ENCODE measurements at regions not wholly inside any gene's neighbourhood (a gene's known extent, or its start where the extent isn't known, plus 50 kb on each side); places are given as distances from the start of the nearest gene placed in this dataset.

GRCh38 chr13:74047931-74048600 is 86.1 kb downstream of the KLF12 start:
- intact Hi-C loops (cut with DNase I), result no loop called here

GRCh38 chr13:74046431-74046830 is 87.8 kb downstream of the KLF12 start:
- intact Hi-C loops (cut with DNase I), result no loop called here
- DNase-seq (ENCODE audit: low spot score), result no peak

More at GRCh38 chr13:74047931-74048600, 86.1 kb downstream of the KLF12 start:
- no peak for DNase-seq (ENCODE audit: low spot score)

GRCh38 chr13:74045583-74045982 is 88.6 kb downstream of the KLF12 start:
- no peak for DNase-seq (ENCODE audit: low spot score)
- intact Hi-C loops (cut with DNase I), result no loop called here

DNA sequence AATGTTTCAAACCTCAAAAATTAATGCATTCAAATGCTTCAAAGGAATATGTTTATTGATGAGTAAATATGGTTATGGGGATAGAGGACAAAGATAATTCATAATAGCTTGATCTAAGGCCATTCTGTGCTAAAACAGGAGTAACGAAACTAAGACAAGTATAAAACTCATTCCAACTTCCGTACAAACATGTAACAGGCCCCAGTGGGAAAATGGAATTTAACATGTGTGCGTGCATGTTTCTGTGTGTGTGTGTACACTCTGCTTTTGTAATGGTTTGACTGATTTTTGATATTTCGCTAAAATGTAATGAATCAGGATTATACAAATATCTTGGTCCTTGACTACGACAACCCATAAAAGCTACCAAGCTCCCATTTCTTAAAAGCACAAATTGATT is 91.0 kb downstream of the KLF12 start:
- intact Hi-C loops (cut with DNase I), result no loop called here
- no peak for DNase-seq (ENCODE audit: low spot score)

GRCh38 chr13:74040200-74040599 is 94.0 kb downstream of the KLF12 start:
- intact Hi-C loops (cut with DNase I), result no loop called here
- DNase-seq (ENCODE audit: low spot score), result no peak

GRCh38 chr13:74039667-74040066 is 94.5 kb downstream of the KLF12 start:
- no peak for DNase-seq (ENCODE audit: low spot score)
- intact Hi-C loops (cut with DNase I), result no loop called here

- DNase-seq (ENCODE audit: low spot score), result no peak
- intact Hi-C loops (cut with DNase I), result no loop called here
Measured at GRCh38 chr13:74039154-74039553, 95.0 kb downstream of the KLF12 start.

DNA sequence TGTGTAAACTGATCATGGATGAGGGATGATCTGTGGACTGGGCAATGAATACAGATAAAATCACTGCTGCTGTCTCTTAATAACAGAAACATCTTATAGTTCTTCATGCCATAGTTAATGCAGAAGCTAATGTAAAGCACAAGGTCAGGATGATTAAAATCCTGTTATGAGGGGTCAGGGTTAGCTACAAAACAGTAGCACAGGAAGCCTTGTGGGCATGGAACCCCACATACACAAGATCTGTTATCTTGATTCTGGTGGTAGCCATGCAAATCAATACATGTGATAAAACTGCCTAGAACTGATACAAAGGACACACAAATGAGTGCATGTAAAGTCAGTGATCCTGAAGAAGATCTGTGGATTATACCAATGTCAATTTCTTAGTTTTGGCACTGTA is 96.4 kb downstream of the KLF12 start:
- DNase-seq (ENCODE audit: low spot score), result no peak
- intact Hi-C loops (cut with DNase I), result no loop called here

DNA sequence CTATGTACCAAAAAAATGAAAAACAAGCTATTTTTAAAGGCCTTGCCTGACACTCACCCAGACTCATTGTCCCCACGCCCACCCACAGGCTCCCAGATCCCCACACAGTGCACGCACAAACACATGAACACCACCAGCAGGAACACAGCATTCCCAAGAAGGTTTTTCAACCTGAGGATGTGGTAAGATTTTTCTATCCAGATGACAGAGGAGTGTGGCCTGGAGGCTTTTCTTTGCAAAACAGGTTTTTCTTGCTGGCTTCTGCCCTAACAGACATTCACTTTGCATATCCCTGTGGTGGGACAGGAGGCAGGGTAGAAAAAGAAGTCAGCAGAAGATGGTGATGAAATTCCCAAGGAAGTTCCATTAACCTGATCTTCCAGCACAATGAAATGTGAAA is 97.8 kb downstream of the KLF12 start:
- intact Hi-C loops (cut with DNase I), result no loop called here
- DNase-seq (ENCODE audit: low spot score), result no peak

GRCh38 chr13:74035896-74036295 is 98.3 kb downstream of the KLF12 start:
- intact Hi-C loops (cut with DNase I), result no loop called here
- no peak for DNase-seq (ENCODE audit: low spot score)

DNA sequence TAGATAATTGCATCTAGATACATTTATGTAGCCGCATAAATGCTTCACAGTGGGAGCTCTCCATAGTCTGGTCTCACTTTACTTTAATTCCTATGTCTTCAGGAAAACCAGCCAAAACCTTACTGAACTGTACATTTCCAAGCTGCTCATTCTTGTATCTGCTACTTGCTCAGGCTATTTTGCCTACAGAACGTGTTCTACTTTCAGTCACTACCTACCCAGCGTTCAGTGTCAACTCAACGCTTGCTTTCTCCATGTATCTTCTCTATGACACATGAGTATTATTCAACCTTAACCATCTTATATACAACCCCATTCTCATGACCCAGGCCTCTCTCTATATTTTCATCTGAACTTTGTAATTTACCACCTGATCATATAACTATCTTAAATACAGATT is 101.9 kb downstream of the KLF12 start:
- intact Hi-C loops (cut with DNase I), result no loop called here
- no peak for DNase-seq (ENCODE audit: low spot score)

DNA sequence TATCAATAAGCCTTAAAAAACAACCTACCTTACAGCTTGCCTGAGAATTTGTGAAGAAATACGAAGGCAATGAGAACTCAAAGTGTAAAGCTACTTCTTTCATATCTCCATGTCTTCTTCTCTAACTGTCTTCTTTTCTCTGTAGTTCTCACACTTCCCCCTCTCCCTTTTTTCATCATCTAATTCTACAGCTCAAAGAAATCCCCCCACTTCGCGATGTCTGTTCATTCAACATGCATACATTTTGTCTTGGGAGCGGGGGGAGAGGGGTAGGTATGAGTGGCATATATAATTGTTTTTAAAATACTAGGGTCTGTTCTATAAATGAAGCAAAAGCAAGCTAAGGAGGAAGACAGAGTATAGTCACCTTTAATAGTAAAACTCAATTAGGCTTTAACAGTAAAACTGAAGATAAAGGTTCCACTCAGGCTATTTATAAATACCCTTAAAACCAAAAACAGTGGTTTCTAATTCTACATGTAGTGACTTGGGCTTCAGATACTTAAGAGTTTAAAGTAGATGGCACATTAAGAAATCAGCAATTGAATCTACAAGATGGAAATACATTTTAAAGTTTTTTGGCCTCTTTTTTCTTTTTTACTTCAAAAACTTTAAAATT is 106.9 kb downstream of the KLF12 start:
- intact Hi-C loops (cut with DNase I), result no loop called here
- no peak for DNase-seq (ENCODE audit: low spot score)

DNA sequence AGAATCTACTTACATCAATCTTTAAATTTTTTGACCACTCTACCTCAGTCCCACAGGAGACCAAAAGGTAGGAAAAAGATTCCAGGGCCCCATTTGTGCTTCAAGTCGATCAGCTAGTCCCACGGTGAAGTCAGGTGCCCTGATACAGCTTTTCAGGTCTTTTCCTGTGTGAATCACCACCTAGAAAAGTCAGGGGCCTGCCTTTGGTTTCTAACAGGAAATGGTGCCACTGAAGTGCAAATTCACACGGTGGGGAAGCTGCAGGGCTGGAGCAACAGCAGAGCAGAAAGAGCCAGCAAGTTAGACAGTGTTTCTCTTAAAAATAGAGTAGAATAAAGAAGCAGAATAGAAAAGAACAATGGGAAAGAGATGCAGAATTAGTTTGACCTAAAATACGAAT is 107.5 kb downstream of the KLF12 start:
- DNase-seq (ENCODE audit: low spot score), result no peak
- intact Hi-C loops (cut with DNase I), result no loop called here

GRCh38 chr13:74025369-74025768 is 108.8 kb downstream of the KLF12 start:
- no peak for DNase-seq (ENCODE audit: low spot score)
- intact Hi-C loops (cut with DNase I), result no loop called here

DNA sequence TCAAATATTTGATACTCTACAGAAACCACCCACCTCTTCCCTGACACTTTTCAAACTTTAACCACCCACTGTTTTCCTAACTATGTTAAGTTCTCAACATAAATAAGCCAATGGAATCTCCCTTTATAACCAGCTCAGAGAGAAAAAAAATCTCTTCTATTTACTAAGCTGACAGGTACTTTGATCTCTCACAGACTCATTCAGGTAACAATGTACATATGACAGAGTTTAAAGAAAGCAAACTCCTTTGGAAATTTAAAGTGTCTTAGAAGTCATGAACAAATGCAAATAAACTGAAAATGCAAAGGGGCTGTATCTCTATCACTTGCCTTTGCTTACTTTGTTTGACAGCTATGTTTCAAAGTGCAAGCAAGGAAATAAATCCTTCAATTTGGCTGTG is 109.3 kb downstream of the KLF12 start:
- intact Hi-C loops (cut with DNase I), result no loop called here
- no peak for DNase-seq (ENCODE audit: low spot score)

DNA sequence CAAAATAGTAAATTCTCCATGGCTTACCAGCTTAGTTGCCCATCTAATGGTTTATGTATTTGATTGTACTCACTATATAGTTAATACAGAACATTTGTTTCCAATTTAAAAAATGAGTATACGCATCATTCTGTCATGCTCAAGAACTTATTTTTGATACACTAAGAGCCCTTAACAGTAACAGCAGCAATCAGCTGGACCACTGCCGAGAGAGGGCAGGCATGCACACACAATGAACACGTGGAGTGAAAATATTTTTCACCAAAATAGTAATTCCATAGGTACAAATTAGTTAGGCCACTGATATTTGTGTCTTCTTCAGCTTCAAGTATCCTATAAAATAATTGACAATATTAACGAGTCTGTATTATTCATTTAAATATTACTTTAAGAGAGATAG is 109.9 kb downstream of the KLF12 start:
- no peak for DNase-seq (ENCODE audit: low spot score)
- intact Hi-C loops (cut with DNase I), result no loop called here

DNA sequence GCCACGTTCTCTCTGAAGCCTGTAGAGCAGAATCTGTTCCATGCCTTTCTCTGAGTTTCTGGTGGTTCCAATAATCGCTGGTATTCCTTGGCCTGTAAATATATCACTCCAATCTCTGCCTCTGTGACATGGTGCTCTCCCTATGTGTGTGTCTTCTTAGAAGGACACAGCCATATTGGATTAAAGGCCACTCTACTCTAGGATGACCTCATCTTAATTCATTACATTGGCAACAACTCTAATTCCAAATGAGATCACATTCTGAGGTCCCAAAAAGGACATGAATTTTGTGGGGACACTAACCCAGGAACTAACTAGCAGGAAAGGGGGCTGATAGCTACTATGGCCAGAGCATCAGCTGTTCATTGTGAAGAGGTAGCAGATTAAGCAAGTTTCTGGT is 110.7 kb downstream of the KLF12 start:
- intact Hi-C loops (cut with DNase I), result no loop called here
- DNase-seq (ENCODE audit: low spot score), result no peak

GRCh38 chr13:74021505-74021904 is 112.7 kb downstream of the KLF12 start:
- no peak for DNase-seq (ENCODE audit: low spot score)
- intact Hi-C loops (cut with DNase I), result no loop called here

DNA sequence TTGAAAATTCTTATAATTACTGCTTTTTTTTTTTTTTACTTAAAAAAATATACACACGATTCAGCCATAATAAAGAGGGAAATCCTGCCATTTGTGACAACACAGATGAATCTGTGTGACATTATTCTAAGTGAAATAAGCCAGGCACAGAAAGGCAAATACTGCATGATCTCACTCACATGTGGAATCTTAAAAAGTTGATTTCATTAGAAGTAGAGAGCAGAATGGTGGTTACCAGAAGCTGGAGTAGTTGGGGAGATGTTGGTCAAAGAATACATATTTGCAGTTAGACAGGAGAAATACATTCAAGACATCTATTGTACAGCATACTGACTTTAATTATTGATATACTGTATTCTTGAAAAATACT is 116.2 kb downstream of the KLF12 start:
- intact Hi-C loops (cut with DNase I), result no loop called here

GRCh38 chr13:74017301-74018061 is 116.7 kb downstream of the KLF12 start:
- intact Hi-C loops (cut with DNase I), result no loop called here
- DNase-seq (ENCODE audit: low spot score), result no peak

More for the DNA sequence above, 116.2 kb downstream of the KLF12 start:
- DNase-seq (ENCODE audit: low spot score), result no peak

DNA sequence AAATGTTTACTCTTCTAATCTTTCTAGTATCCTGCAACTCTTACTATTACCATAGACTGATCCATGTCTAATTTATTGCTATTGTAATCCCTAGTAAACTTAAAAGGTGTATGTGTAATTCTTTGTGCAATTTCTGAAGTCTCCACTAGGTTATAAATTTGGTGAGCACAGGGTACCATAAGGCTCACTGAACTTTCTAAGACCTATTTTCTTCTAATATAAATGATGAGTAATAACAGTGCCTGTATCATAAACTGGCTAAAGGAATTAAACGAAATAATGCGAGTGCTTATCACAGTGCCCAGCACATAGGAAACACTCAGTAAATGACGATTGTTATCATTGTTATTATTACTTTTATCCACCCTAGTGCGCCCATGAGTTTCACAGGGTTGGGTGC is 119.1 kb downstream of the KLF12 start:
- intact Hi-C loops (cut with DNase I), result no loop called here
- DNase-seq (ENCODE audit: low spot score), result no peak

Measured in posterior vena cava (tissue), 2 donors.